GM12892 (cell line): ENCODE measurements at regions not wholly inside any gene's neighbourhood (a gene's known extent, or its start where the extent isn't known, plus 50 kb on each side); places are given as distances from the start of the nearest gene placed in this dataset.
"Not testable (repeated sequence)": the region's sequence is repeated elsewhere in the genome, so short reads cannot be mapped to it uniquely, and the experiment has no call there.

Experiments used
- DNase-seq: peaks from one replicate; pipeline ENCODE4 v3.0.0; 2011; ENCODE audit not compliant: insufficient read length
- FAIRE-seq: peaks from 2 replicates; lab custom pipeline; 2011; peaks lifted over from hg19 to GRCh38; lab: Jason Lieb, UNC
- POLR2A ChIP-seq: IDR thresholded peaks from 2 replicates; pipeline ENCODE4 v1.6.1; 2011; ENCODE audit warnings: low read depth, low read length, control low read depth
- POLR2AphosphoS5 ChIP-seq: IDR thresholded peaks from 2 replicates; pipeline ENCODE4 v1.6.1; 2011; ENCODE audit warnings: low read depth, low read length, control low read depth
- TAF1 ChIP-seq: IDR thresholded peaks from 2 replicates; pipeline ENCODE4 v1.6.1; 2011; ENCODE audit warnings: low read depth, mild to moderate bottlenecking, control low read depth, low read length, borderline replicate concordance

GRCh38 chr14:29982171-29982570 is 54.5 kb upstream of the PRKD1 start:
- no peak for TF ChIP-seq POLR2AphosphoS5
- DNase-seq (no peak), FAIRE-seq (no peak)

GRCh38 chr14:29982993-29983392 is 55.3 kb upstream of the PRKD1 start:
- no peak for FAIRE-seq
- TF ChIP-seq POLR2A (no peak), TAF1 (no peak), POLR2AphosphoS5 (no peak)
- DNase-seq, result no peak

GRCh38 chr14:29990344-29990857 is 62.8 kb upstream of the PRKD1 start:
- FAIRE-seq, DNase-seq: not testable (repeated sequence)

GRCh38 chr14:29990993-29991392 is 63.3 kb upstream of the PRKD1 start:
- FAIRE-seq, result no peak
- no peak for DNase-seq
- TF ChIP-seq POLR2AphosphoS5 (no peak), TAF1 (no peak), POLR2A (no peak)

GRCh38 chr14:29993143-29993542 is 65.5 kb upstream of the PRKD1 start:
- TF ChIP-seq TAF1 (no peak), POLR2AphosphoS5 (no peak), POLR2A (no peak)
- FAIRE-seq, result no peak
- no peak for DNase-seq

GRCh38 chr14:29999013-29999539 is 71.4 kb upstream of the PRKD1 start:
- DNase-seq (no peak), FAIRE-seq (no peak)
- TF ChIP-seq TAF1, result no peak
- no peak for TF ChIP-seq POLR2AphosphoS5
- TF ChIP-seq POLR2A, result no peak

- TF ChIP-seq POLR2AphosphoS5, result no peak
- no peak for TF ChIP-seq POLR2A
- no peak for TF ChIP-seq TAF1
- FAIRE-seq, result no peak
- no peak for DNase-seq
Measured at GRCh38 chr14:30002859-30003258, 75.2 kb upstream of the PRKD1 start.

- TF ChIP-seq POLR2AphosphoS5 (no peak), POLR2A (no peak), TAF1 (no peak)
- DNase-seq (no peak), FAIRE-seq (no peak)
Measured at GRCh38 chr14:30005114-30005808, 77.6 kb upstream of the PRKD1 start.

GRCh38 chr14:30006695-30007094 is 79.0 kb upstream of the PRKD1 start:
- no peak for FAIRE-seq
- no peak for TF ChIP-seq POLR2A
- no peak for TF ChIP-seq TAF1
- TF ChIP-seq POLR2AphosphoS5, result no peak
- DNase-seq, result no peak

GRCh38 chr14:30015489-30015888 is 87.8 kb upstream of the PRKD1 start:
- no peak for DNase-seq
- FAIRE-seq, result no peak
- TF ChIP-seq POLR2A, result no peak
- no peak for TF ChIP-seq POLR2AphosphoS5
- TF ChIP-seq TAF1, result no peak

- no peak for FAIRE-seq
- TF ChIP-seq TAF1 (no peak), POLR2AphosphoS5 (no peak), POLR2A (no peak)
Measured at GRCh38 chr14:30016002-30016401, 88.4 kb upstream of the PRKD1 start.

GRCh38 chr14:30017370-30017993 is 89.8 kb upstream of the PRKD1 start:
- DNase-seq (no peak), FAIRE-seq (no peak)
- TF ChIP-seq POLR2AphosphoS5, result no peak
- TF ChIP-seq TAF1, result no peak
- TF ChIP-seq POLR2A, result no peak

More at GRCh38 chr14:30016002-30016401, 88.4 kb upstream of the PRKD1 start:
- DNase-seq, result no peak
